HuH-7.5 (cell line): ENCODE measurements at regions not wholly inside any gene's neighbourhood (a gene's known extent, or its start where the extent isn't known, plus 50 kb on each side); places are given as distances from the start of the nearest gene placed in this dataset.

Experiments
- DNase-seq: peaks from one replicate; pipeline ENCODE4 v3.0.0; 2011; ENCODE audit warnings: low spot score

- no peak for DNase-seq
Observed at GRCh38 chr18:78538669-78539440, 440.8 kb upstream of the SALL3 start.

- no peak for DNase-seq
Observed at GRCh38 chr18:78540636-78541529, 438.7 kb upstream of the SALL3 start.

GRCh38 chr18:78542204-78542603 is 437.4 kb upstream of the SALL3 start:
- DNase-seq: no peak

GRCh38 chr18:78543201-78543725 is 436.4 kb upstream of the SALL3 start:
- no peak for DNase-seq

GRCh38 chr18:78546281-78546680 is 433.3 kb upstream of the SALL3 start:
- DNase-seq: no peak

- DNase-seq: no peak
Observed at GRCh38 chr18:78547817-78548216, 431.8 kb upstream of the SALL3 start.

- DNase-seq: no peak
Observed at GRCh38 chr18:78548261-78549058, 431.2 kb upstream of the SALL3 start.

GRCh38 chr18:78549971-78550370 is 429.6 kb upstream of the SALL3 start:
- DNase-seq: no peak

- no peak for DNase-seq
Observed at GRCh38 chr18:78554944-78555608, 424.5 kb upstream of the SALL3 start.

GRCh38 chr18:78557371-78557770 is 422.2 kb upstream of the SALL3 start:
- DNase-seq: no peak

GRCh38 chr18:78558101-78558810 is 421.4 kb upstream of the SALL3 start:
- DNase-seq: no peak

GRCh38 chr18:78558948-78559347 is 420.7 kb upstream of the SALL3 start:
- no peak for DNase-seq

GRCh38 chr18:78559584-78559983 is 420.0 kb upstream of the SALL3 start:
- no peak for DNase-seq

- no peak for DNase-seq
Observed at GRCh38 chr18:78561757-78562510, 417.7 kb upstream of the SALL3 start.

GRCh38 chr18:78562531-78562961 is 417.1 kb upstream of the SALL3 start:
- DNase-seq: no peak

- DNase-seq: no peak
Observed at GRCh38 chr18:78563110-78563509, 416.5 kb upstream of the SALL3 start.

GRCh38 chr18:78564030-78564429 is 415.6 kb upstream of the SALL3 start:
- DNase-seq: no peak

GRCh38 chr18:78564518-78564917 is 415.1 kb upstream of the SALL3 start:
- DNase-seq: no peak

GRCh38 chr18:78565240-78565639 is 414.4 kb upstream of the SALL3 start:
- no peak for DNase-seq

- no peak for DNase-seq
Observed at GRCh38 chr18:78566065-78566464, 413.6 kb upstream of the SALL3 start.
